22Rv1 (cell line): ENCODE measurements at regions not wholly inside any gene's neighbourhood (a gene's known extent, or its start where the extent isn't known, plus 50 kb on each side); places are given as distances from the start of the nearest gene placed in this dataset.

ENCODE experiments used
- CTCF ChIP-seq: fragments of 450-650 bp; IDR thresholded peaks from 2 replicates; pipeline ENCODE4 v1.5.1; 2017; ENCODE audit warnings: mild to moderate bottlenecking
- ZFX ChIP-seq: fragments of 450-650 bp; IDR thresholded peaks from 2 replicates; pipeline ENCODE4 v1.6.1; 2017; ENCODE audit warnings: antibody characterized with exemption, borderline replicate concordance

- TF ChIP-seq ZFX (no peak), CTCF (no peak)
These were observed 110.4 kb upstream of the VRK2 start for GRCh38 chr2:57936216-57936615.
